ENCODE measurements at regions not wholly inside any gene's neighbourhood (a gene's known extent, or its start where the extent isn't known, plus 50 kb on each side); places are given as distances from the start of the nearest gene placed in this dataset.

GRCh38 chr5:3149899-3150298, 398.4 kb upstream of the IRX2 start:
- H4K91ac ChIP-seq (replicated peaks; ENCODE audit: insufficient read length, low read length): no peak overlapping the region
- no peaks in the 10 kb centered on the region for H3K79me2 ChIP-seq (ENCODE audit: control insufficient read depth in 1 of 2, insufficient read depth in 2 of 2, low read length in 2 of 2)
- no peaks in the 10 kb centered on the region for H3K79me1 ChIP-seq (ENCODE audit: low read depth, low read length)
- H3K4me2 ChIP-seq (ENCODE audit: insufficient read depth in 1 of 2, low read depth in 2 of 2, low read length in 2 of 2): no peak overlapping the region
- H3K23ac ChIP-seq (ENCODE audit: insufficient read length): no peak overlapping the region
- DNase-seq (ENCODE audit: low read depth in 1 of 2, low spot score in 2 of 2): no peak
- H4K8ac ChIP-seq (ENCODE audit: extremely low read depth, insufficient read depth, low read length): no peak overlapping the region
- no peak overlapping the region for H3K9ac ChIP-seq (replicated peaks in 1 of 4; ENCODE audit: extremely low read depth in 1 of 4, low read depth in 3 of 4, low read length in 3 of 4)
- WGBS, 2 experiments (ENCODE audit: extremely low coverage in 1 of 2, insufficient coverage in 1 of 2, insufficient read length in 1 of 2, insufficient replicate concordance in 2 of 2, low coverage in 1 of 2, low lambda C conversion rate in 2 of 2, missing lambda C conversion rate in 1 of 2): 83% methylated on average over 9 of the region's 9 CpGs; no CpG with 5 or more reads in 1 of the 2 experiments
- H2BK20ac ChIP-seq (ENCODE audit: low read length): no peak overlapping the region
- H3K4me1 ChIP-seq (replicated peaks in 1 of 4; ENCODE audit: control insufficient read depth in 3 of 4, insufficient read depth in 4 of 4, low read length in 3 of 4): no peaks in the 10 kb centered on the region
- H3K36me3 ChIP-seq (ENCODE audit: control insufficient read depth in 2 of 4, insufficient read depth in 4 of 4, low read length in 3 of 4): no peaks in the 10 kb centered on the region
- no peak overlapping the region for H3K27ac ChIP-seq (ENCODE audit: low read depth, low read length)
- no peak overlapping the region for H3K14ac ChIP-seq (ENCODE audit: insufficient read length)
- H2AK5ac ChIP-seq (ENCODE audit: low read depth, low read length): no peak overlapping the region
- no peak overlapping the region for H3K4me3 ChIP-seq (ENCODE audit: extremely low read depth in 1 of 4, insufficient read depth in 2 of 4, low read depth in 3 of 4, low read length in 4 of 4)
- no peaks in the 10 kb centered on the region for H3K9me3 ChIP-seq (ENCODE audit: insufficient read depth in 2 of 2, low read depth in 1 of 2, low read length in 1 of 2)
- H3K27me3 ChIP-seq (replicated peaks in 1 of 4; ENCODE audit: control insufficient read depth in 3 of 4, extremely low read depth in 1 of 4, insufficient read depth in 3 of 4, low read length in 3 of 4): no peaks in the 10 kb centered on the region
- H2BK5ac ChIP-seq (ENCODE audit: low read depth, low read length): no peak overlapping the region
- no peak for FAIRE-seq
- H2BK120ac ChIP-seq (replicated peaks; ENCODE audit: low read depth, low read length): no peak overlapping the region
- H2BK12ac ChIP-seq (ENCODE audit: low read depth, low read length): no peak overlapping the region
- H3K56ac ChIP-seq (replicated peaks; ENCODE audit: insufficient read length, low read depth, low read length): no peak overlapping the region
- ChIA-PET POLR2A (ENCODE audit: partially characterized antibody) (no interaction called here), CTCF (ENCODE audit: partially characterized antibody) (no interaction called here)
- no peaks in the 10 kb centered on the region for H4K20me1 ChIP-seq (replicated peaks in 1 of 2; ENCODE audit: control insufficient read depth in 1 of 2, insufficient read depth in 2 of 2, low read length in 2 of 2)
- no peaks in the 10 kb centered on the region for H3K23me2 ChIP-seq (ENCODE audit: low read depth, low read length)
- H4K5ac ChIP-seq (ENCODE audit: insufficient read length, low read depth, low read length): no peak overlapping the region
- no peak for TF ChIP-seq CHD2 (IDR thresholded peaks at IDR 0.05; ENCODE audit: low read length)
- TF ChIP-seq SP2 (IDR thresholded peaks at IDR 0.05; ENCODE audit: low read length): no peak
- TF ChIP-seq CBX5 (IDR thresholded peaks at IDR 0.05; ENCODE audit: low read depth, low read length): no peak
- no peak for TF ChIP-seq CHD1 (IDR thresholded peaks at IDR 0.05; ENCODE audit: low read depth, low read length)
- no peak for TF ChIP-seq MAX (IDR thresholded peaks at IDR 0.05)
- no peak for TF ChIP-seq EGR1 (IDR thresholded peaks at IDR 0.05; ENCODE audit: borderline replicate concordance, low read depth, low read length)
- no peak for TF ChIP-seq BRCA1 (IDR thresholded peaks at IDR 0.05; ENCODE audit: low read depth, low read length)
- TF ChIP-seq TAF7 (optimal IDR thresholded peaks at IDR 0.05; ENCODE audit: borderline replicate concordance, low read depth, low read length): no peak
- TF ChIP-seq BCL11A (IDR thresholded peaks at IDR 0.05; ENCODE audit: low read depth in 2 of 2, low read length in 2 of 2): no peak
- TF ChIP-seq YY1 (IDR thresholded peaks at IDR 0.05; ENCODE audit: low read depth, low read length): no peak
- TF ChIP-seq POLR2AphosphoS5 (IDR thresholded peaks at IDR 0.05; ENCODE audit: low read depth, low read length): no peak
- no peak overlapping the region for H2BK15ac ChIP-seq (ENCODE audit: low read length)
- no peak overlapping the region for H3K4ac ChIP-seq (replicated peaks; ENCODE audit: insufficient read length, low read depth, low read length)
- H2AFZ ChIP-seq (ENCODE audit: low read length): no peak overlapping the region
- no peak overlapping the region for H3K18ac ChIP-seq (ENCODE audit: extremely low read depth, low read length)
